ENCODE measurements at regions not wholly inside any gene's neighbourhood (a gene's known extent, or its start where the extent isn't known, plus 50 kb on each side); places are given as distances from the start of the nearest gene placed in this dataset.

- ChIA-PET CTCF (no interaction called here), POLR2A (ENCODE audit: unreplicated experiment) (no interaction called here)
- Histone ChIP-seq H2AFZ (ENCODE audit: low read length) (no peak overlapping the region), H3K27ac (ENCODE audit: low read length) (no peak overlapping the region), H3K9me3 (ENCODE audit: low read length) (no peaks in the 10 kb centered on the region), H3K9me2 (replicated peaks; ENCODE audit: low read length) (no peaks in the 10 kb centered on the region), H4K20me1 (ENCODE audit: low read length) (no peaks in the 10 kb centered on the region), H3K4me3 (ENCODE audit: low read length) (no peak overlapping the region), H3K36me3 (ENCODE audit: low read depth, low read length) (no peaks in the 10 kb centered on the region), H3K79me2 (ENCODE audit: low read length) (no peaks in the 10 kb centered on the region), H3F3A (ENCODE audit: low read length, unreplicated experiment) (no peaks in the 10 kb centered on the region), H3K4me2 (ENCODE audit: low read length) (no peak overlapping the region), H3K9ac (ENCODE audit: low read length) (no peak overlapping the region), H3K27me3 (ENCODE audit: low read length) (no peaks in the 10 kb centered on the region), H3K4me1 (ENCODE audit: insufficient read depth, low read length) (no peaks in the 10 kb centered on the region)
- ATAC-seq (no peak), DNase-seq (no peak)
- no TSS peak for BruUV-seq (replicated peaks)
- TF ChIP-seq CTCF (conservative IDR thresholded peaks at IDR 0.05; ENCODE audit: low read depth, low read length) = no peak
- TF ChIP-seq EZH2phosphoT487 (IDR thresholded peaks at IDR 0.05; ENCODE audit: borderline replicate concordance, low read length) = no peak
- TF ChIP-seq EZH2 (IDR thresholded peaks at IDR 0.05; ENCODE audit: low read length, unreplicated experiment) = no peak
- intact Hi-C loops (cut with micrococcal nuclease) = no loop called here
Observed at GRCh38 chr1:42070996-42071395, 82.2 kb upstream of the GUCA2B start.

GRCh38 chr1:42057800-42058199 lies 95.4 kb upstream of the GUCA2B start:
- DNase-seq (no peak), ATAC-seq (no peak)
- no TSS peak for BruUV-seq (replicated peaks)
- Histone ChIP-seq H3K27ac (ENCODE audit: low read length) (no peak overlapping the region), H3K4me1 (ENCODE audit: insufficient read depth, low read length) (no peaks in the 10 kb centered on the region), H3K36me3 (ENCODE audit: low read depth, low read length) (peaks cover 3% of the 10 kb centered on the region; the same call in 1 of the 2 replicates), H3K4me3 (ENCODE audit: low read length) (no peak overlapping the region), H3K9me2 (replicated peaks; ENCODE audit: low read length) (no peaks in the 10 kb centered on the region), H3K27me3 (ENCODE audit: low read length) (no peaks in the 10 kb centered on the region), H3K79me2 (ENCODE audit: low read length) (no peaks in the 10 kb centered on the region), H2AFZ (ENCODE audit: low read length) (no peak overlapping the region), H3K4me2 (ENCODE audit: low read length) (no peak overlapping the region), H3K9ac (ENCODE audit: low read length) (no peak overlapping the region), H3F3A (ENCODE audit: low read length, unreplicated experiment) (no peaks in the 10 kb centered on the region), H4K20me1 (ENCODE audit: low read length) (no peaks in the 10 kb centered on the region), H3K9me3 (ENCODE audit: low read length) (peaks cover 6% of the 10 kb centered on the region; the same call in 1 of the 2 replicates)
- intact Hi-C loops (cut with micrococcal nuclease) = no loop called here
- POLR2A ChIA-PET (ENCODE audit: unreplicated experiment) = no interaction called here
- TF ChIP-seq EZH2phosphoT487 (IDR thresholded peaks at IDR 0.05; ENCODE audit: borderline replicate concordance, low read length) = no peak
- CTCF ChIA-PET = interaction anchor here (0.6 kb wide), 1 partner anchor 708 kb away, joined by 3 read pairs; no protein-coding TSS in a partner anchor

GRCh38 chr1:42056460-42056859 lies 96.8 kb upstream of the GUCA2B start:
- DNase-seq (no peak), ATAC-seq (peak; percentile 50)
- intact Hi-C loops (cut with micrococcal nuclease) = no loop called here
- POLR2A ChIA-PET (ENCODE audit: unreplicated experiment) = no interaction called here
- no peaks in the 10 kb centered on the region for H3F3A ChIP-seq (ENCODE audit: low read length, unreplicated experiment)
- no peaks in the 10 kb centered on the region for H3K79me2 ChIP-seq (ENCODE audit: low read length)
- H3K9ac ChIP-seq (ENCODE audit: low read length) = no peak overlapping the region
- no peaks in the 10 kb centered on the region for H4K20me1 ChIP-seq (ENCODE audit: low read length)
- H2AFZ ChIP-seq (ENCODE audit: low read length) = no peak overlapping the region
- H3K36me3 ChIP-seq (ENCODE audit: low read depth, low read length) = peaks cover 3% of the 10 kb centered on the region; the same call in 1 of the 2 replicates
- no peaks in the 10 kb centered on the region for H3K4me1 ChIP-seq (ENCODE audit: insufficient read depth, low read length)
- no peak for TF ChIP-seq EZH2phosphoT487 (IDR thresholded peaks at IDR 0.05; ENCODE audit: borderline replicate concordance, low read length)
- TF ChIP-seq EZH2 (IDR thresholded peaks at IDR 0.05; ENCODE audit: low read length, unreplicated experiment) = no peak
- no peak for TF ChIP-seq CTCF (conservative IDR thresholded peaks at IDR 0.05; ENCODE audit: low read depth, low read length)
- no TSS peak for BruUV-seq (replicated peaks)
- H3K9me2 ChIP-seq (replicated peaks; ENCODE audit: low read length) = no peaks in the 10 kb centered on the region
- H3K27ac ChIP-seq (ENCODE audit: low read length) = no peak overlapping the region
- no peak overlapping the region for H3K4me2 ChIP-seq (ENCODE audit: low read length)
- CTCF ChIA-PET = no interaction called here
- H3K4me3 ChIP-seq (ENCODE audit: low read length) = no peak overlapping the region
- H3K9me3 ChIP-seq (ENCODE audit: low read length) = peaks cover 6% of the 10 kb centered on the region; the same call in 1 of the 2 replicates
- no peaks in the 10 kb centered on the region for H3K27me3 ChIP-seq (ENCODE audit: low read length)
